HepG2 (cell line): ENCODE measurements at regions not wholly inside any gene's neighbourhood (a gene's known extent, or its start where the extent isn't known, plus 50 kb on each side); places are given as distances from the start of the nearest gene placed in this dataset.
"Not testable (repeated sequence)": the region's sequence is repeated elsewhere in the genome, so short reads cannot be mapped to it uniquely, and the experiment has no call there.

Source experiments
- ATAC-seq: fragments of 200-7000 bp; cut with Tn5 transposase; 3 replicates; pipeline ENCODE4 v1.9.1; 2020; ENCODE audit warnings: mild to moderate bottlenecking, moderate library complexity
- BruUV-seq: library from RNA; stranded (reverse); fragments of 400-500 nt; replicated peaks from 2 replicates; lab custom pipeline; 2021; lab: Mats Ljungman, UMichigan
- CTCF ChIA-PET: fragments of 300-600 bp; formaldehyde crosslinking; extraction: SDS; loops from one replicate; lab custom pipeline; 2021; ENCODE audit warnings: low total read pairs, inconsistent platforms, low intra/inter-chr PET ratio; lab: Yijun Ruan, JAX
- POLR2A ChIA-PET: fragments of 350-600 bp; sonication (Branson Sonifier 250); formaldehyde crosslinking; loops from one replicate; lab custom pipeline; 2020; ENCODE audit warnings: antibody characterized with exemption, inconsistent platforms; lab: Yijun Ruan, JAX
- DNase-seq: peaks from one replicate; pipeline ENCODE4 v3.0.0-alpha.2; 2015; ENCODE audit warnings: low spot score
- FAIRE-seq: peaks from 3 replicates; lab custom pipeline; 2011; peaks lifted over from hg19 to GRCh38; lab: Jason Lieb, UNC
- H2AFZ ChIP-seq: one replicate; pipeline ENCODE4 v1.6.1; 2011; ENCODE audit warnings: low read length, inconsistent platforms
- H3K27ac ChIP-seq: fragments of 300-600 bp; 3 replicates; pipeline ENCODE4 v1.8.0; 2011; ENCODE audit warnings: mixed run types, mild to moderate bottlenecking, mixed read lengths, low read length, inconsistent platforms; ENCODE audit not compliant: insufficient read depth; ENCODE audit errors: extremely low read length
- H3K27me3 ChIP-seq, 2 experiments: fragments of 200-600 bp in 1 of 2; 2 replicates in 1 of 2; 3 replicates in 1 of 2; pipeline versions ENCODE4 v1.6.0 to v1.8.0; 2011; ENCODE audit warnings: low read length in 2 of 2, mild to moderate bottlenecking in 2 of 2, moderate library complexity in 2 of 2, inconsistent platforms in 1 of 2; ENCODE audit not compliant: insufficient read depth in 2 of 2, control insufficient read depth in 1 of 2
- H3K36me3 ChIP-seq, 2 experiments: fragments of 200-600 bp in 1 of 2; replicated peaks in 1 of 2; 2 replicates in 1 of 2; 3 replicates in 1 of 2; pipeline versions ENCODE4 v1.5.1 to v1.8.0; 2011; ENCODE audit warnings: low read length in 2 of 2, inconsistent platforms in 1 of 2; ENCODE audit not compliant: insufficient read depth in 2 of 2, control insufficient read depth in 1 of 2
- H3K4me1 ChIP-seq: 2 replicates; pipeline ENCODE4 v1.5.1; 2012; ENCODE audit warnings: low read length, inconsistent platforms; ENCODE audit not compliant: insufficient read depth
- H3K4me2 ChIP-seq: 2 replicates; pipeline ENCODE4 v1.6.0; 2011; ENCODE audit warnings: low read depth, low read length, inconsistent platforms
- H3K4me3 ChIP-seq, 3 experiments: fragments of 200-600 bp in 1 of 3; sonication (generic), shearing (Covaris generic) in 1 of 3; replicated peaks in 1 of 3; 2 replicates each; pipeline ENCODE4 v1.5.1; 2011 to 2016; ENCODE audit warnings: low read length in 3 of 3, inconsistent platforms in 2 of 3, low read depth in 2 of 3, mild to moderate bottlenecking in 2 of 3, control low read depth in 1 of 3, mixed read lengths in 1 of 3; ENCODE audit not compliant: insufficient read depth in 1 of 3
- H3K79me2 ChIP-seq: one replicate; pipeline ENCODE4 v1.6.1; 2011; ENCODE audit warnings: low read length, inconsistent platforms; ENCODE audit not compliant: insufficient read depth
- H3K9ac ChIP-seq: 2 replicates; pipeline ENCODE4 v1.6.0; 2011; ENCODE audit warnings: mild to moderate bottlenecking, low read depth, low read length, inconsistent platforms; ENCODE audit not compliant: insufficient read depth
- H3K9me3 ChIP-seq: 2 replicates; pipeline ENCODE4 v1.5.1; 2012; ENCODE audit warnings: mild to moderate bottlenecking, low read length
- H4K20me1 ChIP-seq: 2 replicates; pipeline ENCODE4 v1.6.0; 2011; ENCODE audit warnings: inconsistent platforms, mild to moderate bottlenecking, low read length, moderate library complexity; ENCODE audit not compliant: insufficient read depth
- HMG20A ChIP-seq: IDR thresholded peaks from 2 replicates; pipeline ENCODE4 v1.6.1; 2016; ENCODE audit warnings: borderline replicate concordance
- WGBS: methylation state at CpG from one replicate; pipeline ENCODE4 v1.1.6; 2017; ENCODE audit warnings: low lambda C conversion rate; 5-methylcytosine and 5-hydroxymethylcytosine counted together
- in situ Hi-C: cut with HindIII; loops from 2 replicates; pipeline ENCODE4 v1.10.0; 2017; ENCODE audit warnings: low pct_unique_long_range_greater_than_20kb; ENCODE audit not compliant: extremely low pct_ligation_motif_present
- intact Hi-C: fragments of 100-400 bp; cut with micrococcal nuclease; formaldehyde crosslinking; loops from one replicate; pipeline ENCODE4 v1.10.0; 2022; ENCODE audit not compliant: unreplicated experiment
- TF ChIP-seq, protein P1 (sequence below): sonication (generic); formaldehyde crosslinking; IDR thresholded peaks from 2 replicates; pipeline ENCODE4 v1.5.0; 2020; ENCODE audit warnings: mild to moderate bottlenecking, missing genetic modification reagents, borderline replicate concordance

DNA sequence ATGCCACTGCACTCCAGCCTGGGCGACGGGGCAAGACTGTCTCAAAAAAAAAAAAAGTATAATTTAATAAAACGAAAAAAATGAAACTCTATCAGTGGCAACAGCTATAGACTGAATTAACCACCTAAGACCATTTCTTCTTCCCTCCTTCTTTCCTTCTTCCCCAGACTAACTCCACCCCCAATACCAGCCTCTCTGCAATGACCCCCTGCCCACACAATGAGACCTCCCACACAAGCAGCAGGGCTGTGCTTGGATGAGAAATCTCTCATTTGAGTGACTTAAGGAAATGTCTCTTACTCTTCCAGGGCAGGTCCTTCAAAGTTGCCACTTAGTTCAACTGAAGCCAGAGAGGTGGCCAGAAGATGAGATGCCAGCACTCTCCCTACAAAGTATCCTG lies 94.5 kb upstream of the SYT6 start (continued):
- TF ChIP-seq, protein P1, sequence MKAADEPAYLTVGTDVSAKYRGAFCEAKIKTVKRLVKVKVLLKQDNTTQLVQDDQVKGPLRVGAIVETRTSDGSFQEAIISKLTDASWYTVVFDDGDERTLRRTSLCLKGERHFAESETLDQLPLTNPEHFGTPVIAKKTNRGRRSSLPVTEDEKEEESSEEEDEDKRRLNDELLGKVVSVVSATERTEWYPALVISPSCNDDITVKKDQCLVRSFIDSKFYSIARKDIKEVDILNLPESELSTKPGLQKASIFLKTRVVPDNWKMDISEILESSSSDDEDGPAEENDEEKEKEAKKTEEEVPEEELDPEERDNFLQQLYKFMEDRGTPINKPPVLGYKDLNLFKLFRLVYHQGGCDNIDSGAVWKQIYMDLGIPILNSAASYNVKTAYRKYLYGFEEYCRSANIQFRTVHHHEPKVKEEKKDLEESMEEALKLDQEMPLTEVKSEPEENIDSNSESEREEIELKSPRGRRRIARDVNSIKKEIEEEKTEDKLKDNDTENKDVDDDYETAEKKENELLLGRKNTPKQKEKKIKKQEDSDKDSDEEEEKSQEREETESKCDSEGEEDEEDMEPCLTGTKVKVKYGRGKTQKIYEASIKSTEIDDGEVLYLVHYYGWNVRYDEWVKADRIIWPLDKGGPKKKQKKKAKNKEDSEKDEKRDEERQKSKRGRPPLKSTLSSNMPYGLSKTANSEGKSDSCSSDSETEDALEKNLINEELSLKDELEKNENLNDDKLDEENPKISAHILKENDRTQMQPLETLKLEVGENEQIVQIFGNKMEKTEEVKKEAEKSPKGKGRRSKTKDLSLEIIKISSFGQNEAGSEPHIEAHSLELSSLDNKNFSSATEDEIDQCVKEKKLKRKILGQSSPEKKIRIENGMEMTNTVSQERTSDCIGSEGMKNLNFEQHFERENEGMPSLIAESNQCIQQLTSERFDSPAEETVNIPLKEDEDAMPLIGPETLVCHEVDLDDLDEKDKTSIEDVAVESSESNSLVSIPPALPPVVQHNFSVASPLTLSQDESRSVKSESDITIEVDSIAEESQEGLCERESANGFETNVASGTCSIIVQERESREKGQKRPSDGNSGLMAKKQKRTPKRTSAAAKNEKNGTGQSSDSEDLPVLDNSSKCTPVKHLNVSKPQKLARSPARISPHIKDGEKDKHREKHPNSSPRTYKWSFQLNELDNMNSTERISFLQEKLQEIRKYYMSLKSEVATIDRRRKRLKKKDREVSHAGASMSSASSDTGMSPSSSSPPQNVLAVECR: no peak
- no peak for TF ChIP-seq HMG20A (CRISPR knock-in tag)
- TF ChIP-seq, all 625 proteins: peak for 0

DNA sequence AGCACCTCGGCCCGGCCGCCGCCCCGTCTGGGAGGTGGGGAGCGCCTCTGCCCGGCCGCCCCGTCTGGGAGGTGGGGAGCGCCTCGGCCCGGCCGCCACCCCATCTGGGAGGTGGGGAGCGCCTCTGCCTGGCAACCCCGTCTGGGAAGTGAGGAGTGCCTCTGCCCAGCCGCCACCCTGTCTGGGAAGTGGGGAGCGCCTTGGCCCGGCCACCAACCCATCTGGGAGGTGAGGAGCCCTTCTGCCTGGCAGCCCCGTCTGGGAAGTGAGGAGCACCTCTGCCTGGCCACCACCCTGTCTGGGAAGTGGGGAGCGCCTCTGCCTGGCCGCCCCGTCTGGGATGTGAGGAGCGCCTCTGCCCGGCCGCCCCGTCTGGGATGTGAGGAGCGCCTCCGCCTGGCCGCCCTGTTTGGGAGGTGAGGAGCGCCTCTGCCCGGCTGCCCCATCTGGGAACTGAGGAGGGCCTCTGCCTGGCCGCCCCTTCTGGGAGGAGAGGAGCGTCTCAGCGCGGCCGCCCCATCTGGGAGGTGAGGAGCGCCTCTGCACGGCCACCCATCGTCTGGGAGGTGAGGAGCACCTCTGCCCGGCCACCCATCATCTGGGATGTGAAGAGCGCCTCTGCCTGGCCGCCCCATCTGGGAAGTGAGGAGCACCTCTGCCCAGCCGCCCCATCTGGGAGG lies 89.0 kb upstream of the SYT6 start:
- H3K36me3 ChIP-seq, H3K27me3 ChIP-seq, H3K27ac ChIP-seq, CTCF ChIA-PET, H3K79me2 ChIP-seq, FAIRE-seq, BruUV-seq, H2AFZ ChIP-seq, ATAC-seq, H3K4me1 ChIP-seq, H3K9me3 ChIP-seq, H4K20me1 ChIP-seq, DNase-seq, intact Hi-C loops, H3K4me3 ChIP-seq, in situ Hi-C loops, H3K9ac ChIP-seq, POLR2A ChIA-PET, H3K4me2 ChIP-seq: not testable (repeated sequence)
- 70% methylated on average over 10 of the region's 43 CpGs for WGBS
